Uterus (tissue), 3 donors: ENCODE measurements at regions not wholly inside any gene's neighbourhood (a gene's known extent, or its start where the extent isn't known, plus 50 kb on each side); places are given as distances from the start of the nearest gene placed in this dataset.

Experiments used
- DNase-seq, 2 donors: peaks; one replicate each; pipeline ENCODE4 v3.0.0-alpha.2; 2019 to 2020
- H3K27ac ChIP-seq, 2 donors: fragments of 200-600 bp; sonication (generic); 1 replicate in 1 of 2; 2 replicates in 1 of 2; pipeline ENCODE4 v1.5.1; 2016 to 2018
- H3K27me3 ChIP-seq, 2 donors: fragments of 200-600 bp; sonication (generic); one replicate each; pipeline ENCODE4 v1.5.1; 2018 to 2019; ENCODE audit warnings: control low read depth in 1 of 2
- H3K36me3 ChIP-seq, 2 donors: fragments of 200-600 bp; sonication (generic); one replicate each; pipeline ENCODE4 v1.5.1; 2019; ENCODE audit warnings: control low read depth in 1 of 2
- H3K4me1 ChIP-seq, 2 donors: fragments of 200-600 bp; sonication (generic); one replicate each; pipeline ENCODE4 v1.5.1; 2018 to 2019; ENCODE audit warnings: control low read depth in 1 of 2
- H3K4me3 ChIP-seq, 2 donors: fragments of 200-600 bp; sonication (generic); 1 replicate in 1 of 2; 2 replicates in 1 of 2; pipeline ENCODE4 v1.5.1; 2018 to 2019; ENCODE audit warnings: mild to moderate bottlenecking in 1 of 2
- H3K9me3 ChIP-seq, 2 donors: fragments of 200-600 bp; sonication (generic); one replicate each; pipeline ENCODE4 v1.5.1; 2019; ENCODE audit warnings: control low read depth in 1 of 2
- CTCF ChIP-seq, 4 experiments: fragments of 200-600 bp in 2 of 4; fragments of 450-650 bp in 2 of 4; sonication (generic) in 2 of 4; IDR thresholded peaks; one replicate each; pipeline ENCODE4 v1.5.1; 2016 to 2019; ENCODE audit warnings: antibody characterized with exemption in 4 of 4, mild to moderate bottlenecking in 2 of 4, moderate library complexity in 1 of 4
- POLR2A ChIP-seq, 2 donors: fragments of 450-650 bp; IDR thresholded peaks; one replicate each; pipeline ENCODE4 v1.6.1; 2016; ENCODE audit warnings: antibody characterized with exemption in 2 of 2, mild to moderate bottlenecking in 1 of 2, moderate library complexity in 1 of 2
- intact Hi-C: fragments of 100-400 bp; cut with DNase I; formaldehyde crosslinking; loops from one replicate; pipeline ENCODE4 v1.15.1; 2023; ENCODE audit warnings: low total_unique reads
- donor health status: DM: yes; HTN: yes; CAD: no.

GRCh38 chr3:159631226-159631625 lies 357.4 kb upstream of the IL12A start:
- H3K27ac ChIP-seq = no peak overlapping the region
- no peaks in the 10 kb centered on the region for H3K27me3 ChIP-seq
- H3K4me1 ChIP-seq = no peaks in the 10 kb centered on the region
- intact Hi-C loops = no loop called here
- no peaks in the 10 kb centered on the region for H3K9me3 ChIP-seq
- TF ChIP-seq POLR2A (IDR thresholded peaks at IDR 0.05) (no peak), CTCF (IDR thresholded peaks at IDR 0.05) (no peak)
- H3K4me3 ChIP-seq = no peak overlapping the region
- no peak for DNase-seq
- H3K36me3 ChIP-seq = no peaks in the 10 kb centered on the region

GRCh38 chr3:159632128-159632527 lies 356.5 kb upstream of the IL12A start:
- TF ChIP-seq CTCF (IDR thresholded peaks at IDR 0.05) (no peak), POLR2A (IDR thresholded peaks at IDR 0.05) (no peak)
- no peak for DNase-seq

GRCh38 chr3:159632851-159633250 lies 355.8 kb upstream of the IL12A start:
- Histone ChIP-seq H3K9me3 (no peaks in the 10 kb centered on the region), H3K27ac (no peak overlapping the region), H3K4me3 (no peak overlapping the region), H3K36me3 (no peaks in the 10 kb centered on the region), H3K4me1 (no peaks in the 10 kb centered on the region), H3K27me3 (no peaks in the 10 kb centered on the region)
- no peak for DNase-seq
- TF ChIP-seq CTCF (IDR thresholded peaks at IDR 0.05) (no peak), POLR2A (IDR thresholded peaks at IDR 0.05) (no peak)
- intact Hi-C loops = no loop called here

More at GRCh38 chr3:159632128-159632527, 356.5 kb upstream of the IL12A start:
- H3K4me1 ChIP-seq = no peaks in the 10 kb centered on the region
- H3K27me3 ChIP-seq = no peaks in the 10 kb centered on the region
- no peak overlapping the region for H3K4me3 ChIP-seq
- no peaks in the 10 kb centered on the region for H3K36me3 ChIP-seq
- H3K9me3 ChIP-seq = no peaks in the 10 kb centered on the region
- no peak overlapping the region for H3K27ac ChIP-seq
- intact Hi-C loops = no loop called here

GRCh38 chr3:159634483-159634882 lies 354.2 kb upstream of the IL12A start:
- intact Hi-C loops = no loop called here
- no peaks in the 10 kb centered on the region for H3K9me3 ChIP-seq

GRCh38 chr3:159635047-159635641 lies 353.5 kb upstream of the IL12A start:
- DNase-seq = no peak
- H3K27me3 ChIP-seq = no peaks in the 10 kb centered on the region
- no peak for TF ChIP-seq POLR2A (IDR thresholded peaks at IDR 0.05)
- TF ChIP-seq CTCF (IDR thresholded peaks at IDR 0.05) = no peak
- no peak overlapping the region for H3K27ac ChIP-seq
- no peaks in the 10 kb centered on the region for H3K4me1 ChIP-seq
- no peak overlapping the region for H3K4me3 ChIP-seq
- H3K36me3 ChIP-seq = no peaks in the 10 kb centered on the region
- intact Hi-C loops = no loop called here
- no peaks in the 10 kb centered on the region for H3K9me3 ChIP-seq

More at GRCh38 chr3:159634483-159634882, 354.2 kb upstream of the IL12A start:
- TF ChIP-seq POLR2A (IDR thresholded peaks at IDR 0.05) = no peak
- no peak for TF ChIP-seq CTCF (IDR thresholded peaks at IDR 0.05)
- Histone ChIP-seq H3K27me3 (no peaks in the 10 kb centered on the region), H3K4me1 (no peaks in the 10 kb centered on the region), H3K36me3 (no peaks in the 10 kb centered on the region), H3K27ac (no peak overlapping the region), H3K4me3 (no peak overlapping the region)
- no peak for DNase-seq
